IMR-90 (cell line): ENCODE measurements at regions not wholly inside any gene's neighbourhood (a gene's known extent, or its start where the extent isn't known, plus 50 kb on each side); places are given as distances from the start of the nearest gene placed in this dataset.

Source experiments
- BHLHE40 ChIP-seq: fragments of 150-350 bp; IDR thresholded peaks from 2 replicates; pipeline ENCODE4 v1.6.1; 2016; ENCODE audit warnings: mild to moderate bottlenecking, low read depth, low read length
- CEBPB ChIP-seq: IDR thresholded peaks from 2 replicates; pipeline ENCODE4 v1.6.1; 2012; ENCODE audit warnings: low read depth, low read length, improper control_type of control experiment
- CTCF ChIP-seq: conservative IDR thresholded peaks from 2 replicates; pipeline ENCODE4 v1.5.1; 2012; ENCODE audit warnings: mild to moderate bottlenecking, low read depth, low read length, improper control_type of control experiment
- FOS ChIP-seq: fragments of 150-350 bp; IDR thresholded peaks from 2 replicates; pipeline ENCODE4 v1.6.1; 2016; ENCODE audit warnings: low read depth, low read length
- MAFK ChIP-seq: IDR thresholded peaks from 2 replicates; pipeline ENCODE4 v1.6.1; 2012; ENCODE audit warnings: low read depth, low read length, improper control_type of control experiment
- MAZ ChIP-seq: IDR thresholded peaks from 2 replicates; pipeline ENCODE4 v1.6.1; 2012; ENCODE audit warnings: low read depth, mild to moderate bottlenecking, low read length, improper control_type of control experiment, moderate library complexity, borderline replicate concordance
- MXI1 ChIP-seq: IDR thresholded peaks from 2 replicates; pipeline ENCODE4 v1.6.1; 2012; ENCODE audit warnings: low read depth, mild to moderate bottlenecking, low read length, moderate library complexity, borderline replicate concordance
- POLR2A ChIP-seq: IDR thresholded peaks from 2 replicates; pipeline ENCODE4 v1.6.1; 2012; ENCODE audit warnings: mild to moderate bottlenecking, low read depth, low read length
- RAD21 ChIP-seq: IDR thresholded peaks from 2 replicates; pipeline ENCODE4 v1.6.1; 2012; ENCODE audit warnings: low read length, improper control_type of control experiment
- RCOR1 ChIP-seq: IDR thresholded peaks from 2 replicates; pipeline ENCODE4 v1.6.1; 2012; ENCODE audit warnings: mild to moderate bottlenecking, low read length, improper control_type of control experiment; ENCODE audit not compliant: insufficient replicate concordance
- RFX5 ChIP-seq: IDR thresholded peaks from 2 replicates; pipeline ENCODE4 v1.8.0; 2012; ENCODE audit warnings: low read depth, mild to moderate bottlenecking, low read length, moderate library complexity
- SMC3 ChIP-seq: fragments of 150-350 bp; IDR thresholded peaks from 2 replicates; pipeline ENCODE4 v1.6.1; 2016; ENCODE audit warnings: low read depth, mild to moderate bottlenecking, antibody characterized with exemption, low read length, moderate library complexity
- USF2 ChIP-seq: fragments of 150-350 bp; IDR thresholded peaks from 2 replicates; pipeline ENCODE4 v1.6.1; 2017; ENCODE audit warnings: mild to moderate bottlenecking, antibody characterized with exemption, low read length, low read depth
- TF ChIP-seq, protein P1 (sequence below): fragments of 150-350 bp; IDR thresholded peaks from 2 replicates; pipeline ENCODE4 v1.6.1; 2016; ENCODE audit warnings: low read depth, mild to moderate bottlenecking, low read length, moderate library complexity, borderline replicate concordance

DNA sequence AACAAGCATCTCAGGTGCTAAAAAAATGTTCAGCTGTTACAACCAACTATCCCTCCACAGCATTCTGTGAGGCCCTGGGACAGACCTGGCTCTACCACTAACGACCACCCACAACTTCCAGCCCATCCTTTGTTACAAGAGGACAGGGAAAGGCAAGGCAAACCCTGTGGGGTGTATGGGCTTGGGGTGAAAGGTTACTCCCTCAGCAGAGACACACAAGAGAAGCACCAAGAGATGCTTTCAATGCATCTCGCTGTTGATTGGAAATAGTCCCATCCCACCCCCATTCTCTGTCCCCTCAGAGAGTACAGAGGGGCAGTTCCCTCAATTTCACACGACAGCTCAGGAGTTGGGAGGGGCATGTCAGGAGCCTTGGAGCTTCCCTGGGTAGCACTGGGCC, 234.1 kb downstream of the CAAP1 start:
- TF ChIP-seq CTCF = no peak
- TF ChIP-seq SMC3 = no peak
- TF ChIP-seq RAD21 = no peak
- no peak for TF ChIP-seq FOS
- no peak for TF ChIP-seq USF2
- no peak for TF ChIP-seq POLR2A
- no peak for TF ChIP-seq MAFK
- TF ChIP-seq, protein P1, sequence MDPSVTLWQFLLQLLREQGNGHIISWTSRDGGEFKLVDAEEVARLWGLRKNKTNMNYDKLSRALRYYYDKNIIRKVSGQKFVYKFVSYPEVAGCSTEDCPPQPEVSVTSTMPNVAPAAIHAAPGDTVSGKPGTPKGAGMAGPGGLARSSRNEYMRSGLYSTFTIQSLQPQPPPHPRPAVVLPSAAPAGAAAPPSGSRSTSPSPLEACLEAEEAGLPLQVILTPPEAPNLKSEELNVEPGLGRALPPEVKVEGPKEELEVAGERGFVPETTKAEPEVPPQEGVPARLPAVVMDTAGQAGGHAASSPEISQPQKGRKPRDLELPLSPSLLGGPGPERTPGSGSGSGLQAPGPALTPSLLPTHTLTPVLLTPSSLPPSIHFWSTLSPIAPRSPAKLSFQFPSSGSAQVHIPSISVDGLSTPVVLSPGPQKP = no peak
- no peak for TF ChIP-seq BHLHE40
- TF ChIP-seq MAZ = no peak
- TF ChIP-seq CEBPB = no peak
- TF ChIP-seq MXI1 = no peak
- TF ChIP-seq RFX5 = no peak
- no peak for TF ChIP-seq RCOR1
